22Rv1 (cell line): ENCODE measurements at regions not wholly inside any gene's neighbourhood (a gene's known extent, or its start where the extent isn't known, plus 50 kb on each side); places are given as distances from the start of the nearest gene placed in this dataset.

Experiments
- CTCF ChIP-seq: fragments of 450-650 bp; IDR thresholded peaks from 2 replicates; pipeline ENCODE4 v1.5.1; 2017; ENCODE audit warnings: mild to moderate bottlenecking
- ZFX ChIP-seq: fragments of 450-650 bp; IDR thresholded peaks from 2 replicates; pipeline ENCODE4 v1.6.1; 2017; ENCODE audit warnings: antibody characterized with exemption, borderline replicate concordance

DNA sequence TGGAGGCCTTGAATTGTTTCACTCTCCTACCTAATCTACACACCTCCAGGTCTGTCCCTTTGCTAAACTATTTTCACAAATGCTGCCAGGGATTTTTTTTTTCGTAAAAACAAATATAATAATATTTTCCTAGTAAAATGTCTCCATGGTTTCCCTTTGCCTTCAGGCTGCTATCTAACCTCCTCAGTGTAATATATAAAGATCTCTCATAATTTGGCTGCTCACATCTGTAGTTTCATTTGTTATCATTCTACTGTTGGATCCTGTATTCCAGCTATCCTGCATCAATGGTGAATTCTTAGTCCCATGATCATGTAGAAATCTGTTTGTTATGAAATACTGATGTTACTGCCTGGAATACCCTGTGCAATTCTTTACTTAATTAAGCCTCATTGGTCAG lies 211.9 kb upstream of the CHRM2 start:
- TF ChIP-seq CTCF (no peak), ZFX (no peak)
